Liver (tissue), 3 donors: ENCODE measurements at regions not wholly inside any gene's neighbourhood (a gene's known extent, or its start where the extent isn't known, plus 50 kb on each side); places are given as distances from the start of the nearest gene placed in this dataset.

Experiments
- ATF3 ChIP-seq: IDR thresholded peaks from 2 replicates; pipeline ENCODE4 v1.6.1; 2016; ENCODE audit warnings: antibody characterized with exemption
- EGR1 ChIP-seq, 2 donors: IDR thresholded peaks; 2 replicates each; pipeline ENCODE4 v1.6.1; 2016 to 2018; ENCODE audit warnings: antibody characterized with exemption in 2 of 2, low read depth in 2 of 2
- FOXA1 ChIP-seq: IDR thresholded peaks from 2 replicates; pipeline ENCODE4 v1.6.1; 2016; ENCODE audit warnings: antibody characterized with exemption
- GABPA ChIP-seq, 2 donors: IDR thresholded peaks in 1 of 2; conservative IDR thresholded peaks in 1 of 2; 2 replicates each; pipeline ENCODE4 v1.6.1; 2016; ENCODE audit warnings: antibody characterized with exemption in 2 of 2, mild to moderate bottlenecking in 1 of 2, moderate library complexity in 1 of 2
- JUND ChIP-seq, 2 donors: IDR thresholded peaks; 2 replicates each; pipeline ENCODE4 v1.6.1; 2016; ENCODE audit warnings: antibody characterized with exemption in 2 of 2
- MAX ChIP-seq: IDR thresholded peaks from 2 replicates; pipeline ENCODE4 v1.6.1; 2016; ENCODE audit warnings: antibody characterized with exemption
- RAD21 ChIP-seq, 2 donors: IDR thresholded peaks; 2 replicates each; pipeline ENCODE4 v1.6.1; 2016; ENCODE audit warnings: antibody characterized with exemption in 2 of 2, mild to moderate bottlenecking in 2 of 2
- REST ChIP-seq: IDR thresholded peaks from 2 replicates; pipeline ENCODE4 v1.6.1; 2016; ENCODE audit warnings: antibody characterized with exemption, mild to moderate bottlenecking
- SP1 ChIP-seq: IDR thresholded peaks from 2 replicates; pipeline ENCODE4 v1.6.1; 2018; ENCODE audit warnings: antibody characterized with exemption, mild to moderate bottlenecking
- TAF1 ChIP-seq: conservative IDR thresholded peaks from 2 replicates; pipeline ENCODE4 v1.6.1; 2016; ENCODE audit warnings: antibody characterized with exemption, mild to moderate bottlenecking
- YY1 ChIP-seq: IDR thresholded peaks from 2 replicates; pipeline ENCODE4 v1.6.1; 2016; ENCODE audit warnings: antibody characterized with exemption, mild to moderate bottlenecking
- TF ChIP-seq, protein P1 (sequence below): fragments of 150-350 bp; IDR thresholded peaks from 2 replicates; pipeline ENCODE4 v1.5.1; 2017; ENCODE audit warnings: improper control_type of control experiment, low read depth, low read length; ENCODE audit not compliant: missing input control
- donor health status: healthy.
- donor health status: healthy.

DNA sequence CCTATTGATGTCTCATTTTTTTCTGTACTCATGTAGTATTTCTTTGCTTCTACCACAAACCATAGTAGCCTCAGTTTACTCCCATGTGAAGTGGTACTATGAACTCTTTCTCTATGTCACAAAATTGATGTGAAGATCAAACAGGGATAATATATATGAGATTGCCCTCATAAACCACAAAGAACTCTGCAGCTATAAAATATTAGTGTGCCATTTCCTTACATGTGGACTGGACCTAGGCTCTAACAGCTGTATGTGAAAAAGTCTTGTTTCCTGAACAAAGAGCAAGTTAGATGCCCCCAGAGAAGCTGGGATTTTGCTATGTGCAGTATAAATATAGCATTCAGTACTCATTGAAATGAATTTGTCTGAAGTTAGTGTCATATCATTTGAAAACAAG lies 412.6 kb upstream of the ADAMTSL1 start:
- TF ChIP-seq, protein P1, sequence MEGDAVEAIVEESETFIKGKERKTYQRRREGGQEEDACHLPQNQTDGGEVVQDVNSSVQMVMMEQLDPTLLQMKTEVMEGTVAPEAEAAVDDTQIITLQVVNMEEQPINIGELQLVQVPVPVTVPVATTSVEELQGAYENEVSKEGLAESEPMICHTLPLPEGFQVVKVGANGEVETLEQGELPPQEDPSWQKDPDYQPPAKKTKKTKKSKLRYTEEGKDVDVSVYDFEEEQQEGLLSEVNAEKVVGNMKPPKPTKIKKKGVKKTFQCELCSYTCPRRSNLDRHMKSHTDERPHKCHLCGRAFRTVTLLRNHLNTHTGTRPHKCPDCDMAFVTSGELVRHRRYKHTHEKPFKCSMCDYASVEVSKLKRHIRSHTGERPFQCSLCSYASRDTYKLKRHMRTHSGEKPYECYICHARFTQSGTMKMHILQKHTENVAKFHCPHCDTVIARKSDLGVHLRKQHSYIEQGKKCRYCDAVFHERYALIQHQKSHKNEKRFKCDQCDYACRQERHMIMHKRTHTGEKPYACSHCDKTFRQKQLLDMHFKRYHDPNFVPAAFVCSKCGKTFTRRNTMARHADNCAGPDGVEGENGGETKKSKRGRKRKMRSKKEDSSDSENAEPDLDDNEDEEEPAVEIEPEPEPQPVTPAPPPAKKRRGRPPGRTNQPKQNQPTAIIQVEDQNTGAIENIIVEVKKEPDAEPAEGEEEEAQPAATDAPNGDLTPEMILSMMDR: no peak
- TF ChIP-seq RAD21 (IDR thresholded peaks at IDR 0.05) (no peak), SP1 (no peak), FOXA1 (no peak), REST (no peak), JUND (IDR thresholded peaks at IDR 0.05) (no peak), EGR1 (IDR thresholded peaks at IDR 0.05; ENCODE audit: low read depth in 2 of 2) (no peak), YY1 (no peak), GABPA (IDR thresholded peaks at IDR 0.05 in 1 of 2, conservative IDR thresholded peaks at IDR 0.05 in 1 of 2) (no peak), ATF3 (no peak), TAF1 (no peak), MAX (no peak)
